ENCODE measurements at regions not wholly inside any gene's neighbourhood (a gene's known extent, or its start where the extent isn't known, plus 50 kb on each side); places are given as distances from the start of the nearest gene placed in this dataset.
A peak's percentile ranks its signal among the peaks of the same experiment; 100 is the strongest.

- Histone ChIP-seq H3K9ac (ENCODE audit: control insufficient read depth, insufficient read depth, low read length) (no peak overlapping the region), H3K9me3 (replicated peaks; ENCODE audit: control insufficient read depth, insufficient read depth, low read length) (no peaks in the 10 kb centered on the region), H2AFZ (ENCODE audit: control insufficient read depth, low read depth, low read length) (no peak overlapping the region), H3K27me3 (replicated peaks in 1 of 2; ENCODE audit: control insufficient read depth in 2 of 2, insufficient read depth in 2 of 2, low read length in 1 of 2) (no peaks in the 10 kb centered on the region), H3K36me3 (ENCODE audit: control insufficient read depth in 2 of 2, insufficient read depth in 2 of 2, low read length in 1 of 2) (peaks cover 2 to 6% of the 10 kb centered on the region in 2 experiments; a peak in 3 of 4 replicates), H4K20me1 (ENCODE audit: control insufficient read depth, insufficient read depth) (peaks cover 8% of the 10 kb centered on the region), H3K27ac (ENCODE audit: control insufficient read depth, insufficient read depth) (no peak overlapping the region), H3K4me2 (ENCODE audit: control insufficient read depth, insufficient read depth) (no peak overlapping the region), H3K4me1 (ENCODE audit: control insufficient read depth, insufficient read depth, low read length) (peaks cover 5% of the 10 kb centered on the region), H3K79me2 (ENCODE audit: control insufficient read depth, insufficient read depth, low read length) (peaks cover 33% of the 10 kb centered on the region), H3K4me3 (no peak overlapping the region)
- ChIA-PET RAD21 (ENCODE audit: unreplicated experiment) (no interaction called here), SMC1A (ENCODE audit: uncharacterized antibody, unreplicated experiment) (no interaction called here), CTCF (interaction anchor here (0.7 kb wide), 1 partner anchor 53 kb away, joined by 3 read pairs; no protein-coding TSS in a partner anchor), POLR2A (no interaction called here)
- TF ChIP-seq BMI1 (IDR thresholded peaks at IDR 0.05; ENCODE audit: borderline replicate concordance) (no peak), HCFC1 (IDR thresholded peaks at IDR 0.05; ENCODE audit: low read length) (no peak), BHLHE40 (IDR thresholded peaks at IDR 0.05; ENCODE audit: borderline replicate concordance in 1 of 2, low read depth in 2 of 2, low read length in 1 of 2) (no peak), HDGF (IDR thresholded peaks at IDR 0.05) (peak; percentile 79)
- WGBS (ENCODE audit: insufficient coverage, insufficient replicate concordance, low lambda C conversion rate, missing lambda C conversion rate) = 100% methylated on average over 4 of the region's 9 CpGs
- DNase-seq (ENCODE audit: low read depth, low spot score) = no peak
- no peak for ATAC-seq
- in situ Hi-C loops (cut with MboI) (no loop called here), intact Hi-C loops (cut with micrococcal nuclease; ENCODE audit: unreplicated experiment) (no loop called here)
- no TSS peak for BruUV-seq (replicated peaks)
- no peak for FAIRE-seq
These were observed 64.1 kb downstream of the NCOR2 start for GRCh38 chr12:124503305-124503704.

GRCh38 chr12:124502379-124502778, 65.0 kb downstream of the NCOR2 start:
- ChIA-PET CTCF (no interaction called here), RAD21 (ENCODE audit: unreplicated experiment) (no interaction called here), SMC1A (ENCODE audit: uncharacterized antibody, unreplicated experiment) (no interaction called here), POLR2A (no interaction called here)
- Histone ChIP-seq H3K9ac (ENCODE audit: control insufficient read depth, insufficient read depth, low read length) (no peak overlapping the region), H3K27ac (ENCODE audit: control insufficient read depth, insufficient read depth) (no peak overlapping the region), H2AFZ (ENCODE audit: control insufficient read depth, low read depth, low read length) (no peak overlapping the region), H3K9me3 (replicated peaks; ENCODE audit: control insufficient read depth, insufficient read depth, low read length) (no peaks in the 10 kb centered on the region), H4K20me1 (ENCODE audit: control insufficient read depth, insufficient read depth) (peaks cover 8% of the 10 kb centered on the region), H3K27me3 (replicated peaks in 1 of 2; ENCODE audit: control insufficient read depth in 2 of 2, insufficient read depth in 2 of 2, low read length in 1 of 2) (no peaks in the 10 kb centered on the region), H3K79me2 (ENCODE audit: control insufficient read depth, insufficient read depth, low read length) (peaks cover 37% of the 10 kb centered on the region), H3K36me3 (ENCODE audit: control insufficient read depth in 2 of 2, insufficient read depth in 2 of 2, low read length in 1 of 2) (peaks cover 2 to 6% of the 10 kb centered on the region in 2 experiments; a peak in 3 of 4 replicates), H3K4me3 (no peak overlapping the region), H3K4me1 (ENCODE audit: control insufficient read depth, insufficient read depth, low read length) (peaks cover 9% of the 10 kb centered on the region), H3K4me2 (ENCODE audit: control insufficient read depth, insufficient read depth) (no peak overlapping the region)
- no peak for DNase-seq (ENCODE audit: low read depth, low spot score)
- BruUV-seq (replicated peaks) = no TSS peak
- no peak for ATAC-seq
- intact Hi-C loops (cut with micrococcal nuclease; ENCODE audit: unreplicated experiment) (no loop called here), in situ Hi-C loops (cut with MboI) (no loop called here)
- no peak for FAIRE-seq
- TF ChIP-seq MXI1 (IDR thresholded peaks at IDR 0.05; ENCODE audit: low read depth, low read length) (no peak), NR2C1 (IDR thresholded peaks at IDR 0.05) (no peak), BCL11A (IDR thresholded peaks at IDR 0.05; ENCODE audit: low read depth, low read length) (no peak)
- WGBS (ENCODE audit: insufficient coverage, insufficient replicate concordance, low lambda C conversion rate, missing lambda C conversion rate) = 90% methylated on average over 10 of the region's 10 CpGs

Measured in GM12878 (cell line).